NCI-H1436 (cell line): ENCODE measurements at regions not wholly inside any gene's neighbourhood (a gene's known extent, or its start where the extent isn't known, plus 50 kb on each side); places are given as distances from the start of the nearest gene placed in this dataset.
"Not testable (repeated sequence)": the region's sequence is repeated elsewhere in the genome, so short reads cannot be mapped to it uniquely, and the experiment has no call there.

ENCODE experiments used
- DNase-seq: peaks from one replicate; lab custom pipeline; 2025; lab: John Stamatoyannopoulos, UW

- no peak for DNase-seq
Measured at GRCh38 chr18:59057969-59058368, 81.7 kb upstream of the SEC11C start.

DNA sequence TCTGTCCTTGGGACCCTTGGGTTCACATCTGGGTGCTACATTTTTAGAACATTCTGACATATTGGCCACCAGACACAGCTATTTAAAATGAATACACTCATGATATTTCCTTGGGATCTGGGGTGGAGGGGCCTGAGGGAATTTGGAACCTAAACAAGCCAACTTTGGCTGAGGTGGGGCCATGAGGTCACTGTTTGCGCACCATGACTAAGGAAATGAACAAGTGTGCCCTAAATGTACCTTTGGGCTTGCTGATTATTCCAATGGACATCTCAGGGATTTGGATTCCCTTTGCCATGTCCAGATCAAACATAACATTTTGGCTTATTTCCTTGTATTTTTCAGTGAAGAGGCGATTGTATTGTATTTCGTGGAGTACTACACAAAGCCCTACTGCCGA, 80.5 kb upstream of the SEC11C start:
- DNase-seq: no peak

DNA sequence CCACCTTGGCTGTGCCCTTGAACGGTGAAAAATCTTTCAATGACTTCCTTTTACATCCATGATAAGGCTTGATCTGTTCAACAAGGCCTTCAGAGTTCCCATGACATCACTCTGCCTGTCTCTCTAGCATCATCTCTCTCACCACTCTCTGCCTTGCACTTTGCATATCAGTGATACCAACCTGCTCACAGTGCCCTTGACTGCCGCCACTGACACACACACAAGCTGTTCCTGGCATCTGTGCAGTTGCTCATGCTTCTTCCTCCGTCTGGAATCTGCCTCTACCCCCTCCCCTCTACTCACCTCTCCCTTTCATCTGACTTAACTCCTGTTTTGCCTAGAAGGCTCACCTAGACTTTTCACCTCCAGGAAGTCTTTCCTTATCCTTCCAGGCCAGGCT, 79.1 kb upstream of the SEC11C start:
- no peak for DNase-seq

DNA sequence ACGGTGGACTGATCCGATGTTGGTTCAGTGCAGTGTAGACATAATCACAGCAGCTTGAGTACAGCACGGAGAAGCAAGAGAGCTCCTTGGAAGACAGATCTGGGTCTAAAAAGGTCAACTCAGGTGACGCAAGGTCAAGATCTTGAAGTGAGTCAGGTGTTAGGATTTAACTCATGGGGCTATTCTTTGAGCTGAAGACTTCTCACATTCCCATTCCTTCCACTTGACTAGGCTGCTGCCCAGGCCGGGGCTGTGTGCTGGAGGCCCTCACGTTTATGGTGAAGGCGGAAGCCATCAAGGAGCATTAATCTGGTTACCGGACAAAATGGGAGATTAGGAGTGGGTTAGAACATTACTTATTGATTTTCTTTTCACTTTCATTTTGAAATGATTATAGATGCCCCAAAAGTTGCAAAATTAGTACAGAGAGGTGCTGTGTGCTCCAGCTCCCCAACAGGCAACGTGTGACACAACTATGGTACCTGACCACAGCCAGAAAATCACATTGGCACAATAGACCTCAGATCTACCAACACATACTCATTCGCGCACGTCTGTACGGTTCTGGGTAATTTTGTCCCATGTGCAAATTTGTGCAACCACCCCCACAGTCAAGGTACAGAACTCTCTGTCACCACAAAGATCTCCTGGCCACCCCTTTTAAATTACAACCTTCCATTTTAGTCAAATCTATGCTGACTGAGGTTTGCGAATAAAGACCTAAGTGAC, 77.6 kb upstream of the SEC11C start:
- no peak for DNase-seq

- DNase-seq: no peak
Measured at GRCh38 chr18:59062643-59063006, 77.1 kb upstream of the SEC11C start.

DNA sequence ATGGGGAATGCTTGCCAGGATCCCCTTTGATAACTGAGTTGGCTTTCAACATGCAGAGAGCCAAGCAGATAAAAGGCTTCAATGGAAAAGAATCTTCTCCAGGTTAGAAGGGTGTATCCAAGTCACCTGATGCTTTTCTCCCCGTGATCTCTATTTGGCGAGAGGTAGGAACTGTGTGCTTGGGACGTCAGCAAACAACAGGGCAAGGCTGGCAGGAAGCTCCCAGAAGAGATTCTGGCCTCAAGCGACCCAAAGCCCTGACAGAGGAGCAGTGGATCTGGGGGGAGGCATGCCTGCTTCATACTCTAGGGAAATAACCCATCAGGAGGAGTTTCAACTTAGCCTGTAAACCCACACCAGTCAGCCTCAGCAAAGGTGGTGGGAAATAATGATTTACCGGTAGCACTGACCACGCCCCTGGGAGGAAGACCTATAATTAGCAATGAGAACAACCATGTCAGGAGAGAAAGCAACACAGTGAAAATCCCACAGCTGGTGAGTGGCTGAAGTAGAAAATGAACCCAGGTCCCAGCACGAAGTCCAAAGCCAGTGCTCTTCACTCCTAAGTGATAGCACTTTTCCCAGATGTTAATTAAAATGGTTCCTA, 76.3 kb upstream of the SEC11C start:
- DNase-seq: no peak

GRCh38 chr18:59063912-59064311, 75.8 kb upstream of the SEC11C start:
- no peak for DNase-seq

DNA sequence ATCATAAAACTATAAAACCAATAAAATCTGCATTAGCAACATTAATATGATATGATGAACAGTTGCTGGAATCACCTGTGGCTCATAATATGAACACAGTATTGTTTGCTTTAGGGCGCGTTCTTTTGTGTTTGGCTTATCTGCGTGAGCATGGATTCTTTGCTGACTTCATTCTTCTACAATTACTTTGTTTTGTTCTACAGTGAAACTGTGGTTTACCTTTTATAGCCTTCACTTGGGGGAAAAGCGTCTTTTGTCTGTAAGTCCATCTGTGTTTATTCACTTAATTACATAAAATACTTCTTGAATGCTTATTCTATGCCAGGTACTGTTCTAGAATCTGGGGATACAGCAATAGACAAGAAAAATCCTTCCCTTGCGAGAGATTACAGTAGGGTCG, 74.0 kb upstream of the SEC11C start:
- peak; percentile 13 for DNase-seq

- DNase-seq: no peak
Measured at GRCh38 chr18:59067873-59068272, 71.8 kb upstream of the SEC11C start.

GRCh38 chr18:59068276-59069071, 71.2 kb upstream of the SEC11C start:
- DNase-seq: no peak

GRCh38 chr18:59070181-59070912, 69.3 kb upstream of the SEC11C start:
- DNase-seq: peak; percentile 88

DNA sequence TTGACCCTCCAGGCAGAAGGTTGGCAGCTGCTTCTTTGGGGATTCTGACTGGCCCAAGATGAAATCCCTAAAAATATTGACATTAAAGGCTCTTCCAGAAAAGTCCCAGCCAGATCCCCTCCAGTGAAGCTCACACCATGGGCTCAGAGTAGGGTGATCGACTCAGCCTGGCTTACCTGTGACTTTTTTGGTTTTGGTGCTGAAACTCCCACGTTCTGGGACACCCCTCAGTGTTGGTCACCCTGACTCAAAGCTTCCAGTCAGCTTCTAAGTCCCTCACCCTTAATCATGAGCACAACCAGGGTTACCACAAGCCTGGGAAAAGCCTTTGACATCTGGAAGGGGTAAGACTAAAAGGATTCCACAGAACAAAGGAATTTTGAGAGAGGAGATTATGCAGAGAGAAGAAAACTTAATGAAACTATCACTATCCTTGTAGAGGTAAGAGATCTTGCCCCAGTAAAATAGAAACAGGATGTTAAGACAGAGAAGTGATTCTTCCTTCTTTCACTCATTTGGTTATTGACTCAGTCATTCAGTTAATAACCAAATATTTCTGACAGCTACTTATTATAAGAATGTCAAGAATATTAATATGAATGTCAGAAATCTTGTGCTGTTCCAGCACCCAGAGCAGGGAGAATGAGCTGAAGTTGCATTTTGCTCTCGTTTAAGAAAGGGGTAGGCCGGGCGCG, 66.8 kb upstream of the SEC11C start:
- no peak for DNase-seq

- no peak for DNase-seq
Measured at GRCh38 chr18:59075923-59076322, 63.8 kb upstream of the SEC11C start.

GRCh38 chr18:59079264-59079663, 60.4 kb upstream of the SEC11C start:
- no peak for DNase-seq

DNA sequence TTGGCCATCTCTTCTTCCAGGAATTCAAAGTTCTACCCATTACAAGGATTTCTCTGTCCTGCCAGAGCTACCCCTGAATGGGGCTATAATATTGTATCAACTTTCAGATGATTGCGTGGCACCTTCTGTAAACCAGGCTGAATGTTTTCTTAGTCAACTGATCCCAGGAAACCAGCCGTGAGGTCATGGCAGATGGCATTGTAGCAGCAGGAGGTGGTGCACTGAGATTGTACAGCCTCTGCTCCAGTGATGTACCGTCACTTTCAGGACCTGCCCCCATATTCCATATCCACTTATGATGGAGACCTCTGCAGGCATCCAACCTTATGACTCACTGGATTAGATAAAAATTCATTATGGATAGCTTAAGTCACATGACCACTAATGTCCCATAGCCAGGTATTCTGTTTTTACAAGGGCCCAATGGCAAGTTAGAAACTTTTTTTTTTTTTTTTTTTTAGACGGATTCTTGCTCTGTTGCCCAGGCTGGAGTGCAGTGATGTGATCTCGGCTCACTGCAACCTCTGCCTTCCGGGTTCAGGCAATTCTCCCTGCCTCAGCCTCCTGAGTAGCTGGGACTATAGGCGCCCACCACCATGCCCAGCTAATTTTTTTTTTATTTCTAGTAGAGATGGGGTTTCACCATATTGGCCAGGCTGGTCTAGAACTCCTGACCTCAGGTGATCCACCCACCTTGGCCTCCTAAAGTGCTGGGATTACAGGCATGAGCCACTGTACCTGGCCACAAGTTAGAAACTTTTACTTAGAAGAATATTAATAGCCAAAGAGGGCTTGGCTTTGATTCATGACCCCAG, 59.8 kb upstream of the SEC11C start:
- DNase-seq: not testable (repeated sequence)

- DNase-seq: no peak
Measured at GRCh38 chr18:59083136-59083818, 56.4 kb upstream of the SEC11C start.

GRCh38 chr18:59085126-59085794, 54.4 kb upstream of the SEC11C start:
- DNase-seq: no peak

DNA sequence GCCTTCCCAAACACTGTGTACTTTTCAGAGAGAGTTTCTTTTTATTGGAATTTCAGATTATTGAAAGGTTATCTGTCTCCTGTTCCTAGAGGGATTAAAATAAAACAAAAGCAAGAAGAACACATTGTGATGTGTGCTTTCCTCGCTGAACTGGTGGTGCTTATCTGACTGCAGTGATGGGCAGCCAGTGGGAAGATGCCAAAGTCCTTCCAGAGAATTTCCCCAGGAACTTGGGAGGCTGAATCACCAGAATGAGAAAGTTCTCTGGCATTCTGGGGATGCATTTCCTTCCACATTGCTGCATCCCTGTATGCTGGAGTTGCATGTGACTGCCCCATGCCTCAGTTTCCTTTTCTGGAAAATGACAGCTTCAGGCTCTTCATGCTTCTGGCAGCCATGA, 53.9 kb upstream of the SEC11C start:
- DNase-seq: no peak

DNA sequence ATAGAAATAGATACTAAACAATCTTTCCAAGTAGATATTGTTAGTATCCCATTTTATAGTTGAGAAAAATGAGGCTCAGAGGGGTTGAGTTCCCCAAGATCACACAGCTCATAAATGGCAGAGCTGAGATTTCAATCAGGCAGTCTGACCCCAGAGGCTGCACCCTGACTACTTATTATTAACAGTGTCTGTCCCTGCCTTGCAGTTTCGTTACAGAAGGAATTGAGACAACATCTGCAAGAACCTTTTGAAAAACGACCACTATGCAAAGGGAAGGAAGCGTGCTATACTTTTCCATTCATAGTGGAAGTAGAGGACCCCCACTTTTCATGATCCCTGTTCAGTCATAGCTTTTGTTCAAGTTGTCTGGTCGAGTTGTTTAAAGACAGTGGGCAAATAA, 53.2 kb upstream of the SEC11C start:
- DNase-seq: no peak

- no peak for DNase-seq
Measured at GRCh38 chr18:59087391-59087790, 52.3 kb upstream of the SEC11C start.
